Suprapubic skin (tissue), 4 donors: ENCODE measurements at regions not wholly inside any gene's neighbourhood (a gene's known extent, or its start where the extent isn't known, plus 50 kb on each side); places are given as distances from the start of the nearest gene placed in this dataset.

Experiments
- DNase-seq, 2 donors: peaks; one replicate each; pipeline ENCODE4 v3.0.0-alpha.2; 2019; ENCODE audit warnings: low spot score in 2 of 2
- H3K27ac ChIP-seq: fragments of 200-600 bp; sonication (generic); one replicate; pipeline ENCODE4 v1.5.1; 2019
- H3K27me3 ChIP-seq: fragments of 200-600 bp; sonication (generic); one replicate; pipeline ENCODE4 v1.5.1; 2019
- H3K36me3 ChIP-seq: fragments of 200-600 bp; sonication (generic); one replicate; pipeline ENCODE4 v1.5.1; 2019
- H3K4me1 ChIP-seq: fragments of 200-600 bp; sonication (generic); one replicate; pipeline ENCODE4 v1.5.1; 2019
- H3K4me3 ChIP-seq: fragments of 200-600 bp; sonication (generic); one replicate; pipeline ENCODE4 v1.5.1; 2019; ENCODE audit warnings: mild to moderate bottlenecking
- H3K9me3 ChIP-seq: fragments of 200-600 bp; sonication (generic); one replicate; pipeline ENCODE4 v1.5.1; 2019
- CTCF ChIP-seq, 2 donors: fragments of 200-600 bp in 1 of 2; fragments of 450-650 bp in 1 of 2; sonication (generic) in 1 of 2; IDR thresholded peaks; one replicate each; pipeline ENCODE4 v1.5.1; 2016 to 2019; ENCODE audit warnings: antibody characterized with exemption in 2 of 2, mild to moderate bottlenecking in 1 of 2, moderate library complexity in 1 of 2
- EP300 ChIP-seq: sonication (generic); formaldehyde crosslinking; IDR thresholded peaks from one replicate; pipeline ENCODE4 v1.6.1; 2017; ENCODE audit warnings: antibody characterized with exemption
- POLR2A ChIP-seq, 2 donors: fragments of 450-650 bp; IDR thresholded peaks; one replicate each; pipeline ENCODE4 v1.6.1; 2017; ENCODE audit warnings: antibody characterized with exemption in 2 of 2, mild to moderate bottlenecking in 2 of 2, moderate library complexity in 2 of 2
- POLR2AphosphoS5 ChIP-seq, 3 donors: sonication (generic); formaldehyde crosslinking; IDR thresholded peaks; one replicate each; pipeline ENCODE4 v1.6.1; 2017; ENCODE audit warnings: antibody characterized with exemption in 3 of 3
- WGBS: methylation state at CpG from one replicate; pipeline ENCODE4 v1.1.5; 2018; 5-methylcytosine and 5-hydroxymethylcytosine counted together

- no peak for DNase-seq
- no peaks in the 10 kb centered on the region for H3K9me3 ChIP-seq
- no peaks in the 10 kb centered on the region for H3K27me3 ChIP-seq
- no peaks in the 10 kb centered on the region for H3K36me3 ChIP-seq
- no peak overlapping the region for H3K27ac ChIP-seq
- no peaks in the 10 kb centered on the region for H3K4me1 ChIP-seq
- 51% methylated on average over 5 of the region's 5 CpGs for WGBS
- TF ChIP-seq POLR2AphosphoS5 (IDR thresholded peaks at IDR 0.05) (no peak), CTCF (IDR thresholded peaks at IDR 0.05) (no peak), POLR2A (IDR thresholded peaks at IDR 0.05) (no peak), EP300 (no peak)
- H3K4me3 ChIP-seq: no peak overlapping the region
These were observed 444.6 kb downstream of the AJAP1 start for GRCh38 chr1:5098981-5099385.

DNA sequence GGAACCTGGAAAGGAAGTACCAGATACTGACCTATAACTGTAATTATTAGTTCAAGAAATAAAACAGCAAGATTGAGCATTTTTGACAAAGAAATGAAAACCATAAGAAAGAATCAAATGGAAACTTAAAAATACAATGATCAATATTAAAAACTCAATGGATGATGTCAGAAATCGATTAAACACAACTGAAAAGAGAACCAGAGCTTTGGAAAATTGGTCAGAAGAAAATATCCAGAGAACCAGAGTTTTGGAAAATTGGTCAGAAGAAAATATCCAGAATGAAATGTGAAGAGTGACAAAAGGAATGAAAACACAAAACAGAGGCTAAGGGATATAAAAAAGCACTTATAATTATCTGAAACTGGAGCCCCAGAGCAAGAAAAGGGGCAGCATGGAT is 438.6 kb downstream of the AJAP1 start:
- WGBS: 15% methylated on average over 1 of the region's 1 CpG
- Histone ChIP-seq H3K9me3 (peaks cover 19% of the 10 kb centered on the region), H3K27ac (no peak overlapping the region), H3K4me1 (no peaks in the 10 kb centered on the region), H3K36me3 (no peaks in the 10 kb centered on the region), H3K4me3 (no peak overlapping the region), H3K27me3 (no peaks in the 10 kb centered on the region)
- DNase-seq: no peak
- no peak for TF ChIP-seq EP300
- TF ChIP-seq CTCF (IDR thresholded peaks at IDR 0.05): no peak
- TF ChIP-seq POLR2AphosphoS5 (IDR thresholded peaks at IDR 0.05): no peak
- no peak for TF ChIP-seq POLR2A (IDR thresholded peaks at IDR 0.05)

DNA sequence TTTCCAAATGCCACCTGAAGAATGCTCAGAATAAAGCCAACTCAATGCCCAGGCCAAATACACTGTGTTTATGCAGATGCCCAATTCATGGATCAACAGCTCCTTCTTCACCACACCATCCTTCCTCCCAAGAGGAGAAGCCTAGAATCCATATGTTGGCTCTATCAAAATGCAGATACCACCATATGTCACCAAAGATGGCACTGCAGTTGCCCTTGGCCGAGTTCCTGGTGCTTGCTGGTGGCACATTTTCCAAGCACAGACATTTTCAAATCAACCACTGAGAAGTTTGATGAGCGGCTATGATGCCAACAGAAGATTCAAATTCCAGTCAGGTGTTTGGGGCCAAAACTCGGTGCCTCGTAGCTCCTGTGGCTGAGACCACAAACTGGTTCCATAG is 430.3 kb downstream of the AJAP1 start:
- Histone ChIP-seq H3K4me1 (no peaks in the 10 kb centered on the region), H3K4me3 (no peak overlapping the region), H3K36me3 (no peaks in the 10 kb centered on the region), H3K27me3 (no peaks in the 10 kb centered on the region), H3K27ac (no peak overlapping the region), H3K9me3 (no peaks in the 10 kb centered on the region)
- WGBS: 89% methylated on average over 4 of the region's 4 CpGs
- no peak for DNase-seq
- TF ChIP-seq EP300 (no peak), CTCF (IDR thresholded peaks at IDR 0.05) (no peak), POLR2AphosphoS5 (IDR thresholded peaks at IDR 0.05) (no peak)

- H3K9me3 ChIP-seq: no peaks in the 10 kb centered on the region
These were observed 412.8 kb downstream of the AJAP1 start for GRCh38 chr1:5067246-5067645.

DNA sequence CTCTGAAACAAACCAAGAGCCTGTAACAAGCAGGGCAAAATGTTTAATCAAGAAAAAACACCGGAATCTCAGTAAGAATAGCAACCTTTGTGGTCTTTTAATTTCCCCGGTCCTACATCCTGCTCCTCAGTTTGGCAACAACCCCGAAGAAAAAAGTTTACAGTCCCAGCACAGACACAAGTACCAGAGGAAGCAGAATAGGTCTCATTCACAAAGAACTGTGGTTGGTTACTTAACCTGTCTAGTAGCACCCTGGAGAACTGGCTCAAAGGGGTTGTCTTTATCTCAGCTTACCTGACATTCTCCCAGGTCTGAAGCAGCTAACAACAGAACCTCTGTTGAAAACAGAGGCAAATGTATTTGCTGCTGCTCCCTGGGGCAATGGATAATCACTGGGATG is 399.3 kb downstream of the AJAP1 start:
- Histone ChIP-seq H3K27ac (no peak overlapping the region), H3K4me3 (no peak overlapping the region), H3K9me3 (no peaks in the 10 kb centered on the region), H3K27me3 (no peaks in the 10 kb centered on the region), H3K36me3 (no peaks in the 10 kb centered on the region), H3K4me1 (no peaks in the 10 kb centered on the region)
- 35% methylated on average over 3 of the region's 3 CpGs for whole genome bisulfite sequencing
- no peak for DNase-seq
- TF ChIP-seq POLR2A (IDR thresholded peaks at IDR 0.05) (no peak), CTCF (IDR thresholded peaks at IDR 0.05) (no peak), POLR2AphosphoS5 (IDR thresholded peaks at IDR 0.05) (no peak), EP300 (no peak)

More at GRCh38 chr1:5067246-5067645, 412.8 kb downstream of the AJAP1 start:
- WGBS: 12% methylated on average over 1 of the region's 1 CpG
- H3K4me3 ChIP-seq: no peak overlapping the region
- DNase-seq: no peak
- H3K36me3 ChIP-seq: no peaks in the 10 kb centered on the region
- no peak overlapping the region for H3K27ac ChIP-seq
- H3K27me3 ChIP-seq: no peaks in the 10 kb centered on the region
- TF ChIP-seq POLR2A (IDR thresholded peaks at IDR 0.05) (no peak), CTCF (IDR thresholded peaks at IDR 0.05) (no peak)
- no peaks in the 10 kb centered on the region for H3K4me1 ChIP-seq
